ENCODE measurements at regions not wholly inside any gene's neighbourhood (a gene's known extent, or its start where the extent isn't known, plus 50 kb on each side); places are given as distances from the start of the nearest gene placed in this dataset.

- no peak for DNase-seq (ENCODE audit: low spot score)
Measured at GRCh38 chr16:49216593-49216992, 65.0 kb downstream of the CBLN1 start.

- DNase-seq (ENCODE audit: low spot score) = no peak
Measured at GRCh38 chr16:49213594-49213993, 68.0 kb downstream of the CBLN1 start.

- DNase-seq (ENCODE audit: low spot score) = no peak
Measured at GRCh38 chr16:49204191-49204590, 77.4 kb downstream of the CBLN1 start.

GRCh38 chr16:49203361-49203760 lies 78.3 kb downstream of the CBLN1 start:
- no peak for DNase-seq (ENCODE audit: low spot score)

- no peak for DNase-seq (ENCODE audit: low spot score)
Measured at GRCh38 chr16:49201118-49201517, 80.5 kb downstream of the CBLN1 start.

GRCh38 chr16:49200223-49200820 lies 81.3 kb downstream of the CBLN1 start:
- no peak for DNase-seq (ENCODE audit: low spot score)

GRCh38 chr16:49195237-49195548 lies 86.4 kb downstream of the CBLN1 start:
- no peak for DNase-seq (ENCODE audit: low spot score)

- no peak for DNase-seq (ENCODE audit: low spot score)
Measured at GRCh38 chr16:49194537-49195236, 87.0 kb downstream of the CBLN1 start.

GRCh38 chr16:49193596-49193995 lies 88.0 kb downstream of the CBLN1 start:
- DNase-seq (ENCODE audit: low spot score) = no peak

- no peak for DNase-seq (ENCODE audit: low spot score)
Measured at GRCh38 chr16:49189286-49189685, 92.4 kb downstream of the CBLN1 start.

- DNase-seq (ENCODE audit: low spot score) = no peak
Measured at GRCh38 chr16:49183911-49184310, 97.7 kb downstream of the CBLN1 start.

GRCh38 chr16:49181791-49182518 lies 99.7 kb downstream of the CBLN1 start:
- DNase-seq (ENCODE audit: low spot score) = no peak

GRCh38 chr16:49179714-49180330 lies 101.8 kb downstream of the CBLN1 start:
- DNase-seq (ENCODE audit: low spot score) = no peak

- DNase-seq (ENCODE audit: low spot score) = no peak
Measured at GRCh38 chr16:49168126-49168525, 113.5 kb downstream of the CBLN1 start.

- no peak for DNase-seq (ENCODE audit: low spot score)
Measured at GRCh38 chr16:49165025-49165424, 116.6 kb downstream of the CBLN1 start.

- DNase-seq (ENCODE audit: low spot score) = no peak
Measured at GRCh38 chr16:49161191-49161590, 120.4 kb downstream of the CBLN1 start.

- DNase-seq (ENCODE audit: low spot score) = no peak
Measured at GRCh38 chr16:49158029-49158642, 123.5 kb downstream of the CBLN1 start.

- DNase-seq (ENCODE audit: low spot score) = no peak
Measured at GRCh38 chr16:49150341-49150740, 131.3 kb downstream of the CBLN1 start.

GRCh38 chr16:49148410-49148809 lies 133.2 kb downstream of the CBLN1 start:
- no peak for DNase-seq (ENCODE audit: low spot score)

- DNase-seq (ENCODE audit: low spot score) = no peak
Measured at GRCh38 chr16:49140618-49141017, 141.0 kb downstream of the CBLN1 start.

GRCh38 chr16:49130397-49130796 lies 151.2 kb downstream of the CBLN1 start:
- DNase-seq (ENCODE audit: low spot score) = no peak

GRCh38 chr16:49129935-49130334 lies 151.7 kb downstream of the CBLN1 start:
- DNase-seq (ENCODE audit: low spot score) = no peak

GRCh38 chr16:49128740-49129139 lies 152.9 kb downstream of the CBLN1 start:
- DNase-seq (ENCODE audit: low spot score) = no peak

Data from hematopoietic multipotent progenitor cell treated with erythropoietin and hydrocortisone succinate and interleukin-3 and kit ligand, for 15 days (in vitro differentiated cells).